ENCODE measurements at regions not wholly inside any gene's neighbourhood (a gene's known extent, or its start where the extent isn't known, plus 50 kb on each side); places are given as distances from the start of the nearest gene placed in this dataset.

DNA sequence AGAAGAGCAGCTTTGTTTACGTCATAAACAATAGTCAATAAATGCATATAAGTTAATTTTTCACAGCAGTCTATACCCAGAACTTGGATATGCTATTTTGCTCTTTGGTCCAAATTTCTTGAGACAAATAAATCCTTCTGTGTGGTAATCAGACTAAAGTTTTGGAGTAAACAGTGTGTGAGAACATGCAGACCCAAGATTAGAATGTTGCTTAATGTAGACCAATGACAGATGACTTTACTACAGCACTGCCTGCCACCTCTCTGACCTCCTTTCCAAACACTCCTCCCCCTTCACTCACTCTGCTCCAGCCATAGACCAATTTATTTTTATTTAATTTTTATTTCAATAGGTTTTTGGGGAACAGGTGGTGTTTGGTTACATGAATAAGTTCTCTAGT, 115.3 kb upstream of the TANK start:
- ChIA-PET POLR2A (no interaction called here), CTCF (no interaction called here)
- H3K27me3 ChIP-seq (replicated peaks in 2 of 5; ENCODE audit: control insufficient read depth in 4 of 5, insufficient read depth in 5 of 5, low read length in 4 of 5): no peaks in the 10 kb centered on the region

DNA sequence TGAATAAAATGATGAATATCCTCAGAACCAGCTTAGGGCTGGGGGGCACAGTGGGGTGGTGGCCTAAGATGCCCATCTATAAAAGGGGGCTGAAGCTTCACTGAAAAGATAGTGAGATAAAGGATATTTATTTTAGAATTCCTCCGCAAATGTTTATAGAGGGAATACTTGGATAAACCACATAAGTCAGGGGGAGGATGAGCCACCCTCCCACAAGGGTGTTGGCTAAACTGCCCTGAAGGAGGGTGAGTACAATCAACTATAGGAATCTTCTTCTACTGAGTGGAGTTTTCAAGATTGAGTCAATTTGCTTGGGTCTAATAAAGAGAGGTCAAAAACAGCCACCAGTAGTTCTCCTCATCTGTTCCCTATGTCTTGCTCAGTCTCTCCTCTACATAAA, 114.5 kb upstream of the TANK start:
- DNase-seq: no peak
- CTCF ChIA-PET: no interaction called here
- H3K4me1 ChIP-seq (ENCODE audit: control extremely low read depth in 1 of 4, control insufficient read depth in 4 of 4, insufficient read depth in 4 of 4, low read length in 3 of 4): no peaks in the 10 kb centered on the region
- no peak overlapping the region for H3K4me3 ChIP-seq (ENCODE audit: control insufficient read depth in 1 of 7, extremely low read depth in 1 of 7, insufficient read depth in 4 of 7, low read depth in 2 of 7, low read length in 6 of 7)
- no peaks in the 10 kb centered on the region for H3K9me3 ChIP-seq (ENCODE audit: control extremely low read depth in 1 of 5, control insufficient read depth in 4 of 5, insufficient read depth in 2 of 5, low read depth in 1 of 5, low read length in 4 of 5)
- no peaks in the 10 kb centered on the region for H3K36me3 ChIP-seq (ENCODE audit: control insufficient read depth in 4 of 4, insufficient read depth in 4 of 4, low read length in 3 of 4)
- POLR2A ChIA-PET: no interaction called here
- H3K27ac ChIP-seq (ENCODE audit: insufficient read depth in 1 of 2, low read depth in 1 of 2, low read length in 2 of 2, poor library complexity in 1 of 2, severe bottlenecking in 2 of 2): no peak overlapping the region
- no peaks in the 10 kb centered on the region for H3K27me3 ChIP-seq (replicated peaks in 2 of 5; ENCODE audit: control insufficient read depth in 4 of 5, insufficient read depth in 5 of 5, low read length in 4 of 5)
- WGBS (ENCODE audit: insufficient coverage): 100% methylated on average over 1 of the region's 1 CpG

More for the DNA sequence above, 115.3 kb upstream of the TANK start:
- H3K4me1 ChIP-seq (ENCODE audit: control extremely low read depth in 1 of 4, control insufficient read depth in 4 of 4, insufficient read depth in 4 of 4, low read length in 3 of 4): no peaks in the 10 kb centered on the region
- H3K36me3 ChIP-seq (ENCODE audit: control insufficient read depth in 4 of 4, insufficient read depth in 4 of 4, low read length in 3 of 4): no peaks in the 10 kb centered on the region
- no peak for DNase-seq
- H3K27ac ChIP-seq (ENCODE audit: insufficient read depth in 1 of 2, low read depth in 1 of 2, low read length in 2 of 2, poor library complexity in 1 of 2, severe bottlenecking in 2 of 2): no peak overlapping the region
- WGBS (ENCODE audit: insufficient coverage): no CpG with 5 or more reads among the region's 1 CpG
- H3K4me3 ChIP-seq (ENCODE audit: control insufficient read depth in 1 of 7, extremely low read depth in 1 of 7, insufficient read depth in 4 of 7, low read depth in 2 of 7, low read length in 6 of 7): no peak overlapping the region
- H3K9me3 ChIP-seq (ENCODE audit: control extremely low read depth in 1 of 5, control insufficient read depth in 4 of 5, insufficient read depth in 2 of 5, low read depth in 1 of 5, low read length in 4 of 5): no peaks in the 10 kb centered on the region

DNA sequence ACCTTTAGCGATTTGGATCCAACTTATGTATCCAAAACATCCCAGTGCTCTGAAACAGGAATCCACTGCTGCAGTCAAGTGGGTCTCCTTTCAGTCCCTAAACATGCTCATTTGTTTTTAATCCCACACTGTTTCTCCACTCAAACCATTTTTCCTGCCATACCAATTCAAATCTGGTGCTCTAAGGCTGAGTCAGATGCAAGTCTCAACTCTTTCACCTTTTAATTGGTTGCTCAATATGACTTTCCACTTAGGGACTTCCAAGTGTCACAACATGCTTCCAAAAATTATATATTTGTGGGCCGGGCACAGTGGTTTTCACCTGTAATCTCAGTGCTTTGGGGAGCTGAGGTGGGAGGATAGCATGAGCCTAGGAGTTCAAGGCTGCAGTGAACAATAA, 113.4 kb upstream of the TANK start:
- DNase-seq: no peak
- no peak overlapping the region for H3K27ac ChIP-seq (ENCODE audit: insufficient read depth in 1 of 2, low read depth in 1 of 2, low read length in 2 of 2, poor library complexity in 1 of 2, severe bottlenecking in 2 of 2)
- no peaks in the 10 kb centered on the region for H3K27me3 ChIP-seq (replicated peaks in 2 of 5; ENCODE audit: control insufficient read depth in 4 of 5, insufficient read depth in 5 of 5, low read length in 4 of 5)
- no peak overlapping the region for H3K4me3 ChIP-seq (ENCODE audit: control insufficient read depth in 1 of 7, extremely low read depth in 1 of 7, insufficient read depth in 4 of 7, low read depth in 2 of 7, low read length in 6 of 7)
- no peaks in the 10 kb centered on the region for H3K9me3 ChIP-seq (ENCODE audit: control extremely low read depth in 1 of 5, control insufficient read depth in 4 of 5, insufficient read depth in 2 of 5, low read depth in 1 of 5, low read length in 4 of 5)
- no peaks in the 10 kb centered on the region for H3K36me3 ChIP-seq (ENCODE audit: control insufficient read depth in 4 of 4, insufficient read depth in 4 of 4, low read length in 3 of 4)
- H3K4me1 ChIP-seq (ENCODE audit: control extremely low read depth in 1 of 4, control insufficient read depth in 4 of 4, insufficient read depth in 4 of 4, low read length in 3 of 4): no peaks in the 10 kb centered on the region
- CTCF ChIA-PET: interaction anchor here (1.1 kb wide), 1 partner anchor 11 kb away, joined by 3 read pairs; no protein-coding TSS in a partner anchor
- 94% methylated on average over 2 of the region's 2 CpGs for WGBS (ENCODE audit: insufficient coverage)
- POLR2A ChIA-PET: no interaction called here

DNA sequence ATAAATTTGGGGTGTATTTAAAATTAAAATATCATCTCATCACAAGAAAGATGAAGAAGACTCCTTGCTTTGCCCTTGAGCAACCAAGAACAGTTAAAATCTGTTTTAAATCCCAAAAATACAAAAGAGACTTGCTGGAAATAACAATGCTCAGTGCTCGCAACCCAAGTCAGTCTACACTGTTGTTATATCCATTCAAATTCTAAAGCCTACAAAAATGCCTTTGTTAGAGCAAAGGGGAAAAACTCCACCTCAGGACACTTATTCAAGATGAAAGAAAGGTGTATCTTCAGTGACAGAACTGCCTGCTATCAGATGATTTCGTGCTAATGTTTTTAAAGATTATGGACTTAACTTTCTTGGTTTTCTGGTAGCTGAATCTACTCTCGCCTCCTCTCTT, 111.9 kb upstream of the TANK start:
- H3K4me1 ChIP-seq (ENCODE audit: control extremely low read depth in 1 of 4, control insufficient read depth in 4 of 4, insufficient read depth in 4 of 4, low read length in 3 of 4): no peaks in the 10 kb centered on the region
- H3K4me3 ChIP-seq (ENCODE audit: control insufficient read depth in 1 of 7, extremely low read depth in 1 of 7, insufficient read depth in 4 of 7, low read depth in 2 of 7, low read length in 6 of 7): no peak overlapping the region
- H3K9me3 ChIP-seq (ENCODE audit: control extremely low read depth in 1 of 5, control insufficient read depth in 4 of 5, insufficient read depth in 2 of 5, low read depth in 1 of 5, low read length in 4 of 5): no peaks in the 10 kb centered on the region
- no peaks in the 10 kb centered on the region for H3K27me3 ChIP-seq (replicated peaks in 2 of 5; ENCODE audit: control insufficient read depth in 4 of 5, insufficient read depth in 5 of 5, low read length in 4 of 5)
- 100% methylated on average over 1 of the region's 3 CpGs for WGBS (ENCODE audit: insufficient coverage)
- no peak for DNase-seq
- H3K27ac ChIP-seq (ENCODE audit: insufficient read depth in 1 of 2, low read depth in 1 of 2, low read length in 2 of 2, poor library complexity in 1 of 2, severe bottlenecking in 2 of 2): no peak overlapping the region
- ChIA-PET CTCF (interaction anchor here (1.8 kb wide), 1 partner anchor 13 kb away, joined by 5 read pairs; no protein-coding TSS in a partner anchor), POLR2A (no interaction called here)
- H3K36me3 ChIP-seq (ENCODE audit: control insufficient read depth in 4 of 4, insufficient read depth in 4 of 4, low read length in 3 of 4): no peaks in the 10 kb centered on the region

GRCh38 chr2:161049559-161049958, 110.7 kb upstream of the TANK start:
- Histone ChIP-seq H3K27me3 (replicated peaks in 2 of 5; ENCODE audit: control insufficient read depth in 4 of 5, insufficient read depth in 5 of 5, low read length in 4 of 5) (no peaks in the 10 kb centered on the region), H3K9me3 (ENCODE audit: control extremely low read depth in 1 of 5, control insufficient read depth in 4 of 5, insufficient read depth in 2 of 5, low read depth in 1 of 5, low read length in 4 of 5) (no peaks in the 10 kb centered on the region), H3K4me3 (ENCODE audit: control insufficient read depth in 1 of 7, extremely low read depth in 1 of 7, insufficient read depth in 4 of 7, low read depth in 2 of 7, low read length in 6 of 7) (no peak overlapping the region), H3K4me1 (ENCODE audit: control extremely low read depth in 1 of 4, control insufficient read depth in 4 of 4, insufficient read depth in 4 of 4, low read length in 3 of 4) (no peaks in the 10 kb centered on the region), H3K36me3 (ENCODE audit: control insufficient read depth in 4 of 4, insufficient read depth in 4 of 4, low read length in 3 of 4) (no peaks in the 10 kb centered on the region), H3K27ac (ENCODE audit: insufficient read depth in 1 of 2, low read depth in 1 of 2, low read length in 2 of 2, poor library complexity in 1 of 2, severe bottlenecking in 2 of 2) (no peak overlapping the region)
- 100% methylated on average over 1 of the region's 1 CpG for WGBS (ENCODE audit: insufficient coverage)
- ChIA-PET POLR2A (no interaction called here), CTCF (interaction anchor here (1.8 kb wide), 1 partner anchor 12 kb away, joined by 5 read pairs; no protein-coding TSS in a partner anchor)
- no peak for DNase-seq

DNA sequence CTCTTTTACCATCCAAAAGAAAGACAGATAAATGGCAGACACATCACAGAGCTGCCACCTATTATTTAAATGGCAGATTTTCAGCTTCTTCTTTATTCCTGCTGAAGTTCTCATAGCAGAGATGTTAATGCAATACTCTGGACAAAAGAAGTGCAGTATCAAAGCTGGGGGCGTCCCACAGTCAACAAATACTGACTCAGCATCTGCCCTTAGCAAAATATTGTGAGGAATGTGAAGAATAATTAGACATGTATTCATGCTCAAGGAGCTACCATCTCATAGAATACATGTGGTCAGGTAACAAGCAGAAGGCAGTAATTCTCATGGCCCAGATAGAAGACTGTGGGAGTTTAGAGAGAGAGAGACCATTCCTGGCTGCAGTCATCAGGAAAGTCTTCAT, 108.0 kb upstream of the TANK start:
- no peaks in the 10 kb centered on the region for H3K4me1 ChIP-seq (ENCODE audit: control extremely low read depth in 1 of 4, control insufficient read depth in 4 of 4, insufficient read depth in 4 of 4, low read length in 3 of 4)
- H3K36me3 ChIP-seq (ENCODE audit: control insufficient read depth in 4 of 4, insufficient read depth in 4 of 4, low read length in 3 of 4): no peaks in the 10 kb centered on the region
- no peak overlapping the region for H3K27ac ChIP-seq (ENCODE audit: insufficient read depth in 1 of 2, low read depth in 1 of 2, low read length in 2 of 2, poor library complexity in 1 of 2, severe bottlenecking in 2 of 2)
- CTCF ChIA-PET: no interaction called here
- no peaks in the 10 kb centered on the region for H3K27me3 ChIP-seq (replicated peaks in 2 of 5; ENCODE audit: control insufficient read depth in 4 of 5, insufficient read depth in 5 of 5, low read length in 4 of 5)
- no CpG with 5 or more reads among the region's 1 CpG for WGBS (ENCODE audit: insufficient coverage)
- no peak for DNase-seq
- POLR2A ChIA-PET: no interaction called here
- H3K4me3 ChIP-seq (ENCODE audit: control insufficient read depth in 1 of 7, extremely low read depth in 1 of 7, insufficient read depth in 4 of 7, low read depth in 2 of 7, low read length in 6 of 7): no peak overlapping the region
- H3K9me3 ChIP-seq (ENCODE audit: control extremely low read depth in 1 of 5, control insufficient read depth in 4 of 5, insufficient read depth in 2 of 5, low read depth in 1 of 5, low read length in 4 of 5): peaks cover 0 to 4% (median 2%) of the 10 kb centered on the region in 5 experiments

- CTCF ChIA-PET: interaction anchor here (1.0 to 2.1 kb wide), 3 partner anchors 9 to 51 kb away, joined by 3 to 15 read pairs (median 3); no protein-coding TSS in a partner anchor
- H3K4me3 ChIP-seq (ENCODE audit: control insufficient read depth in 1 of 7, extremely low read depth in 1 of 7, insufficient read depth in 4 of 7, low read depth in 2 of 7, low read length in 6 of 7): no peak overlapping the region
- H3K27ac ChIP-seq (ENCODE audit: insufficient read depth in 1 of 2, low read depth in 1 of 2, low read length in 2 of 2, poor library complexity in 1 of 2, severe bottlenecking in 2 of 2): no peak overlapping the region
- no peaks in the 10 kb centered on the region for H3K4me1 ChIP-seq (ENCODE audit: control extremely low read depth in 1 of 4, control insufficient read depth in 4 of 4, insufficient read depth in 4 of 4, low read length in 3 of 4)
- no peak for DNase-seq
- POLR2A ChIA-PET: no interaction called here
- H3K36me3 ChIP-seq (ENCODE audit: control insufficient read depth in 4 of 4, insufficient read depth in 4 of 4, low read length in 3 of 4): no peaks in the 10 kb centered on the region
- peaks cover 0 to 4% (median 2%) of the 10 kb centered on the region in 5 experiments for H3K9me3 ChIP-seq (ENCODE audit: control extremely low read depth in 1 of 5, control insufficient read depth in 4 of 5, insufficient read depth in 2 of 5, low read depth in 1 of 5, low read length in 4 of 5)
- H3K27me3 ChIP-seq (replicated peaks in 2 of 5; ENCODE audit: control insufficient read depth in 4 of 5, insufficient read depth in 5 of 5, low read length in 4 of 5): no peaks in the 10 kb centered on the region
Observed at GRCh38 chr2:161055289-161055688, 104.9 kb upstream of the TANK start.

Data from common myeloid progenitor, CD34-positive (primary cell).